A549 (cell line): ENCODE measurements at regions not wholly inside any gene's neighbourhood (a gene's known extent, or its start where the extent isn't known, plus 50 kb on each side); places are given as distances from the start of the nearest gene placed in this dataset.

Experiments used
- ATOH8 ChIP-seq: fragments of 250-450 bp; sonication (Bioruptor Pico); IDR thresholded peaks from 2 replicates; pipeline ENCODE4 v1.5.0; 2020; ENCODE audit warnings: low read depth, mild to moderate bottlenecking, moderate library complexity
- BHLHE40 ChIP-seq: IDR thresholded peaks from 2 replicates; pipeline ENCODE4 v1.6.1; 2012; ENCODE audit warnings: low read depth, low read length, inconsistent platforms
- CHD2 ChIP-seq: fragments of 150-350 bp; IDR thresholded peaks from 2 replicates; pipeline ENCODE4 v1.6.1; 2014; ENCODE audit warnings: low read length; ENCODE audit not compliant: partially characterized antibody
- CTCF ChIP-seq: fragments of >200 bp; sonication (Bioruptor Twin); formaldehyde crosslinking; IDR thresholded peaks from 3 replicates; pipeline ENCODE4 v1.5.1; 2016
- EHF ChIP-seq: fragments of 250-450 bp; sonication (Bioruptor Pico); IDR thresholded peaks from 2 replicates; pipeline ENCODE4 v1.5.0; 2020; ENCODE audit warnings: mild to moderate bottlenecking
- EP300 ChIP-seq, 2 experiments: fragments of >200 bp; sonication (Bioruptor Twin); formaldehyde crosslinking; IDR thresholded peaks; 2 replicates in 1 of 2; 3 replicates in 1 of 2; pipeline ENCODE4 v1.6.1; 2016 to 2017
- FOSB ChIP-seq: fragments of 250-450 bp; sonication (Bioruptor Pico); IDR thresholded peaks from 2 replicates; pipeline ENCODE4 v1.5.0; 2020; ENCODE audit warnings: mild to moderate bottlenecking, moderate library complexity
- JUNB ChIP-seq: fragments of >200 bp; sonication (Bioruptor Twin); formaldehyde crosslinking; IDR thresholded peaks from 2 replicates; pipeline ENCODE4 v1.6.1; 2016
- MAX ChIP-seq: IDR thresholded peaks from 2 replicates; pipeline ENCODE4 v1.6.1; 2012
- MYC ChIP-seq: IDR thresholded peaks from 2 replicates; pipeline ENCODE4 v1.6.1; 2012; ENCODE audit warnings: mild to moderate bottlenecking, inconsistent platforms, low read length, improper control_type of control experiment, borderline replicate concordance
- POLR2A ChIP-seq: IDR thresholded peaks from 2 replicates; pipeline ENCODE4 v1.6.1; 2012; ENCODE audit warnings: mild to moderate bottlenecking, low read length
- RFX5 ChIP-seq: fragments of 450-650 bp; IDR thresholded peaks from 2 replicates; pipeline ENCODE4 v1.7.1; 2014; ENCODE audit warnings: antibody characterized with exemption, mild to moderate bottlenecking, moderate library complexity
- SMC3 ChIP-seq: fragments of >200 bp; sonication (Bioruptor Twin); formaldehyde crosslinking; IDR thresholded peaks from 3 replicates; pipeline ENCODE4 v1.6.1; 2018; ENCODE audit warnings: inconsistent platforms
- ZSCAN20 ChIP-seq: fragments of 250-450 bp; sonication (Bioruptor Pico); IDR thresholded peaks from 2 replicates; pipeline ENCODE4 v1.8.0; 2022; ENCODE audit warnings: mild to moderate bottlenecking, moderate library complexity

- no peak for TF ChIP-seq JUNB
- no peak for TF ChIP-seq BHLHE40
- TF ChIP-seq ATOH8 (CRISPR knock-in tag): no peak
- no peak for TF ChIP-seq CTCF
- TF ChIP-seq ZSCAN20 (CRISPR knock-in tag): no peak
- no peak for TF ChIP-seq MYC
- no peak for TF ChIP-seq RFX5
- no peak for TF ChIP-seq POLR2A
- TF ChIP-seq FOSB (CRISPR knock-in tag): no peak
- no peak for TF ChIP-seq MAX
- no peak for TF ChIP-seq SMC3
- no peak for TF ChIP-seq EP300 (IDR thresholded peaks at IDR 0.05)
- no peak for TF ChIP-seq CHD2
- no peak for TF ChIP-seq EHF
These were observed 151.4 kb upstream of the TSHZ2 start for GRCh38 chr20:52820641-52821292.
